GM20000 (cell line): ENCODE measurements at regions not wholly inside any gene's neighbourhood (a gene's known extent, or its start where the extent isn't known, plus 50 kb on each side); places are given as distances from the start of the nearest gene placed in this dataset.

Source experiments
- DNase-seq: peaks from one replicate; pipeline ENCODE4 v3.0.0; 2012; ENCODE audit warnings: low spot score
- TF ChIP-seq, protein P1 (sequence below): IDR thresholded peaks from 2 replicates; pipeline ENCODE4 v1.5.1; 2012; ENCODE audit warnings: mild to moderate bottlenecking, control low read depth; ENCODE audit errors: extremely low read depth, missing control alignments

DNA sequence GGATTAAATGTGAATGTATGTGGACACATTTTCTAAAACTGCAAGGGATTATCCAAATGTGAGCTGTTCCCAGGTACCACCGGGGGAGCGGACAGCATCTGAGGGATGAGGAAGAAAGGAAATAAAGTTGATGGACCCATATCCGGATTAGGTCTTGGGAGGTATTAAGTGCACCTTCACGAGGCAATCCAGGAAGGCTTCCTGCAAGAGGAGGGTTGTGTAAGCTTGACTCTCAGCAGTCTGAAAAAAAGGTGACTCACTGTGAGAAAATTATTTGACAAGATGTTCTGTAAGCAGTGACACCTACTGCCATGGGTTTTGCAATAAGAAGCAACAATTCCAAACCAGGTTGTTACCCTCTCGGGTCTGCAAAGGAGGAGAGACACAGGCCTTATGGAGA, 55.0 kb upstream of the LRFN2 start:
- TF ChIP-seq, protein P1, sequence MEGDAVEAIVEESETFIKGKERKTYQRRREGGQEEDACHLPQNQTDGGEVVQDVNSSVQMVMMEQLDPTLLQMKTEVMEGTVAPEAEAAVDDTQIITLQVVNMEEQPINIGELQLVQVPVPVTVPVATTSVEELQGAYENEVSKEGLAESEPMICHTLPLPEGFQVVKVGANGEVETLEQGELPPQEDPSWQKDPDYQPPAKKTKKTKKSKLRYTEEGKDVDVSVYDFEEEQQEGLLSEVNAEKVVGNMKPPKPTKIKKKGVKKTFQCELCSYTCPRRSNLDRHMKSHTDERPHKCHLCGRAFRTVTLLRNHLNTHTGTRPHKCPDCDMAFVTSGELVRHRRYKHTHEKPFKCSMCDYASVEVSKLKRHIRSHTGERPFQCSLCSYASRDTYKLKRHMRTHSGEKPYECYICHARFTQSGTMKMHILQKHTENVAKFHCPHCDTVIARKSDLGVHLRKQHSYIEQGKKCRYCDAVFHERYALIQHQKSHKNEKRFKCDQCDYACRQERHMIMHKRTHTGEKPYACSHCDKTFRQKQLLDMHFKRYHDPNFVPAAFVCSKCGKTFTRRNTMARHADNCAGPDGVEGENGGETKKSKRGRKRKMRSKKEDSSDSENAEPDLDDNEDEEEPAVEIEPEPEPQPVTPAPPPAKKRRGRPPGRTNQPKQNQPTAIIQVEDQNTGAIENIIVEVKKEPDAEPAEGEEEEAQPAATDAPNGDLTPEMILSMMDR: no peak
- DNase-seq: no peak

DNA sequence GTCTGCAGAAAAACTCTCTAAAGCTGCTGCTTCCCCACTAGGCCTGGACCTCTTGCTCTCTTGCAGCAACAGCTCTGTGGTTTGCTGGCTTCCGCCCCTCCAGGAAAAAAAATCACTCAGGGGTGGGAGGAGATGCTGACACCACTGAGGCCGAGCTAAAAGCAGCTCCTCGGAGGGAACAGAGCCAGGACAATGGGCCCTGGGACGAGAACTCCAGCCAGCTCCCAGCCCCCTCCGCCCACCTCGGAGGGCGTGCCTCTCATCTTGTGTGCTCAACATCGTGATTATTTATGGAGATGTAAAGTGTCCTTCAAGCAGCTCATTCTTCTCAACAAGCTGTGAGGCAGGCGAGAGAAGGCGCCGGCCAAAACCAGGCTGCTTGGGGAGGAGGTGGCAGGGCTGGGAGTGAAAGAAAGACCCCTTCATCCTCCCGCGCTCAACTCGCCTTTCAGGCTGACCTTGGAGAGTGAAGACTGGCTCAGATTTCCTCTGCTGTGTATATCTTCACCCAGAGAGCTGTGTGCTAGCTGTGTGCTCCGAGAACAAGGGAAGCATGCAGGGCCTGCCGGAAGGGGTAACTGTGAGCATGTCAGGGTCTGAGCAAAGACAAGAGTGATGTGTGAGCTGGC, 53.5 kb upstream of the LRFN2 start:
- no peak for DNase-seq
- TF ChIP-seq, protein P1: no peak
